ENCODE measurements at regions not wholly inside any gene's neighbourhood (a gene's known extent, or its start where the extent isn't known, plus 50 kb on each side); places are given as distances from the start of the nearest gene placed in this dataset.
"Not testable (repeated sequence)": the region's sequence is repeated elsewhere in the genome, so short reads cannot be mapped to it uniquely, and the experiment has no call there.

GRCh38 chr15:31221936-31222515, 104.6 kb upstream of the KLF13 start:
- DNase-seq = no peak

- DNase-seq = no peak
Observed at GRCh38 chr15:31222773-31223341, 103.8 kb upstream of the KLF13 start.

GRCh38 chr15:31223478-31224350, 102.9 kb upstream of the KLF13 start:
- DNase-seq = no peak

- DNase-seq = not testable (repeated sequence)
Observed at GRCh38 chr15:31224661-31225060, 102.0 kb upstream of the KLF13 start.

GRCh38 chr15:31225356-31225955, 101.2 kb upstream of the KLF13 start:
- no peak for DNase-seq

DNA sequence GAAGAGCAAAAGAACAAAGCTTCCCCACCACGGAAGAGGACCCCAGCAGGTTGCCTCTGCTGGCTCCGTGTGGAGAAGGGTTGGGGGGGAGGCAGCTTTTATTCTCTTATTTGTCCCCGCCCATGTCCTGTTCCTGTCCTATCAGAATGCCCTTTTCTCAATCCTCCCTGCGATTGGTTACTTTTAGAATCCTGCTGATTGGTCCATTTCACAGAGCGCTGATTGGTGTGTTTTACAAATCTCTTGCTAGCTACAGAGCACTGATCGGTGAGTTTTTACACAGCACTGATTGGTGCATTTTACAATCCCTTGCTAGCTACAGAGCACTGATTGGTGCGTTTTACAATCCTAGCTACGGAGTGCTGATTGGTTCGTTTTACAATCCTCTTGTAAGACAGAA, 100.6 kb upstream of the KLF13 start:
- DNase-seq = no peak

DNA sequence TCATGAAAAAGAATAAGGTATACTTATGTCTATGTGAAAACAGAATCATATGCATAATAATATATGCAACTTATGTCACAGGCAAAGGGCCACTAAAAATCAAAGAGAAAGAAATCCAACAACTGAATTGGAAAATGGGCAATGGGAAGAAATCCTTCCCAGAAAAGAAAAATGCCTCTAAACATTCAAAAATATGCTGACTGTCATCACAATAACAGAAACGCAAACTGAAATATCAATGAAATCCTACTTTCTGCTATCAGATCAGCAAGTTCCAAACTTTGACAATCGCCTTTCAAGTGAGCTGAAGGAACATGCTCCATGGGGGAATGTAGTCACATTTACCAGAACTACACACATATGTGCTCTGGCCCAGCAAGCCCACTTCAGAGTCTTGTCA, 99.4 kb upstream of the KLF13 start:
- DNase-seq = no peak

- DNase-seq = no peak
Observed at GRCh38 chr15:31228011-31228484, 98.6 kb upstream of the KLF13 start.

DNA sequence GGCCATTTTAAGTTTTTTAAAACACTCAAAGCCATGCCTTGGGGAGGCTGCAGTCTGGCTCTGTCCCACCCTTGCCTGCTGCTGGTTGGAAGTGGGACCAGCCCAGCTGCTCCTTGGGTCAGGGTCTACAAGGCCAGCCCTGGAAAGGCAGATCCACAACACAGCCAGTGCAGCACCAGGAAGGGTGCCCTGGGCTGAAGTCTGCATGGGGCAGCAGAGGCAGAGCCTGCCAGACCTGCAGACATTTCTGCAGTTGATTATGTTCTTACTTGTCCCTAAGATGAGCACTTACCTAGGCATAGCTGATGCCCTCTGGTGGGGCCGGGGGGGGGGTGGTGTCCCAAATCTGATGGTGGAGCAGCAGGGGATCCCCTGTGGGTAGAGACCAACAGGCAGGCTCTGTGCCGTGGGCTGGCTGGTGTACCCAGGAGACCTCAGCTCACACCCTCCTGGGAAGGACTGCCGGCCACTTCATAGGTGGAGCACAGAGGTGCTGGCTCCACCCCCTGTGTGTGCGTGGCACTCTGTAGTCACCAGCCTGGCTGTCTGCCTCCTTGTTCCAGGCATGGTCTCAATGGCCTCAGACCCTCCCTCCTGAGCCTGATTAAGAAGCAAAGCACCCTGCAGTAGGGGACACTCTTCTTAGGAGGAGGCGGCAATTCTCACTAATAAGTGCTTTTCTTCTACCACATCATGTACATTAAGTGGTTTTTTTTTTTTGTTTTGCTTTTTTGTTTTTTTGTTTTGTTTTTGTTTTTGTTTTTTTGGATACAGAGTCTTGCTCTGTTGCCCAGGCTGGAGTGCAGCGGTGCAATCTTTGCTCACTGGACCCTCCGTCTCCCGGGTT, 97.4 kb upstream of the KLF13 start:
- DNase-seq = no peak

GRCh38 chr15:31230630-31231485, 95.8 kb upstream of the KLF13 start:
- DNase-seq = no peak

DNA sequence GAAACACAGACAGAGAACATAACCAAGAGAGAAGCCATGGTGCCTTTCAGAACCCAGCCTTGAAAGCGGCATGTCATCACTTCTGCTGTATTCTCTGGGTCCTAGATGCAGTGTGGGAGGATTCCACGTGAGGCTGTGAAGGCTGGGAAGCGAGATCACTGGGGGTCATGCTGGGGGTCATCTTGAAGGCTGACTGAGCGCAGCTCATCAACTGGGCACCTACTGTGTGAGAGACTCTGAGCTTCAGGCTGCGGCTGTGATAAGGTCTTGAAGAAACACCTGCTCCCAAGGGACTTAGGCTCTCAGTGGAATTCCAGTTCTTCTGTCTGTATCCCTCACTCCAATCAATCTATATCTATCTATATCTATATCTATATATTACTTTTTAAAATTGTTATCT, 91.8 kb upstream of the KLF13 start:
- DNase-seq = no peak

DNA sequence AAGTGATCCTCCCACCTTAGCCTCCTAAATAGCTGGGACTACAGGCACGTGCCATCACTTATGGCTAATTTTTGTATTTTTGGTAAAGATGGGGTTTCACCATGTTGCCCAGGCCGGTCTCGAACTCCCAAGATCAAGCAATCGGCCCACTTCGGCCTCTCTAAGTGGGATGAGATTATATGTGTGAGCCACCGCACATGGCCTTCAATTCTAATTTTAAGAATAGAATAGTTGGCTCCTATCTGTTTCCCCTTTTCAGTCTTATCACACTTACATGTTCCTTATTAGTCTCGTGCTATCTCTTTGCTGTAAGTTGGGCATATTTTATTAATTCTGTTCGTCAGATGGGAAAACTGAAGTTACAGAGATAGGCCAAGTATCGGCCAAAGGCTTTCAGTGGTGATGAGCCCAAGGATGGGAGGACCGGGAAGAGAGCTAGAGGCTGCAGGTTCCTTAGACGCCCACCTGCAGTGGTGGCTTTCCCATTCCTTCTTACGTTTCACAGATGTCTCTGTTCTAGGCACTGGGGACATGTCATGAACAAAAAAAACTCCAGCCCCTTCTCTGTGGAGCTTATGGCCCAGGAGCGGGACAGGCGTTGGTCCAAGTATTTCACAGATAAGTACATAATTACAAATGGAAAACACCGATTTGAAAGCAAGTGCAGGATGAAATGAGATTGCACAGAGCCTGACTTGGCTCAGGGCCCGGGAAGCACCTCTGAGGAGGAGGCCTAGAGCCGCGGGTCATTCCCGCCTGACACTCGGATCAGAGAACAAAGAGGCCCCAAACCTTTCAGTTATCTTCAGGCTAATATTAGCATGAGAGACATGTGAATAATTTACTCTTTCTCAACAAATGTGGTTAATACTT, 91.1 kb upstream of the KLF13 start:
- no peak for DNase-seq

DNA sequence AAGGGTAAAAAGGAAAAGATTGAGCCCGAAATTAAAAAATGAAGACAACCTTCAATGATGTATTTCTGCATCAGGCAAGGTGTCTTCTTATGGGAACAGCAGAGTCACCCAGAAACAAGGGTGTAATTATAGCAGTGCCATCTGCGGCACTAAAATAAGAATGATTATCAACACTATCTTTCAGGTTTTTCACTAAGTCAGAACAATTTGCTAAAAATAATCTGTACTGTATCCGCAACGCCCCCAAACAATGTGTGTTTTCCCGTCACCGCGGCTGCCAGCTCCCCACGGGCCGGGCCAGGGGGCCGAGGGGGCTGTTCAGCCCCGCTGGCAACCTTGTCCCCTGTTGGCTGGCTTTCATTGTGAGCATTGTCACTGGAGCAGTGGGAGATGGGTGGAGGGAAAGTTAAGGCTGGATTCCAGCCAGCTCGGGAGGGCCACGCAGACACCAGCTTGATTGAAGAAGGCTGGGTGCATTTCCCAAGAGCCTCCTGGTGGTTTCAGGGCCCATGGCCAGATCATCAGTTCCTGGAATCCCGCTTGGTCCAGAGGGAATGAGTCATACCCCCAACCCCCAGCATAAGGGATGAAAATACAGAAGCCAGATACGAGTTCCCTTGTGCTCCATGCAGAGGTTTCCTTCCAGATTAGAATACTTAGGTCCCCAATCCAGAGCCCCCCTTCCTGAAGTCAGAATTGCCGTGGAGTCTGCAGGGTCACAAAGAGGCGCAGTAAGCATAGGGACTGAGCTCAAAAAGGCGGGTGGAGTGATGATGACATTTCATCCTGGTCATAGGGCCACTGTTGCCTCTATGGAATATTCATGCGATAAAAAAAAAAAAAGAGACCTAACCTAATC, 90.2 kb upstream of the KLF13 start:
- no peak for DNase-seq

GRCh38 chr15:31237043-31237324, 89.7 kb upstream of the KLF13 start:
- DNase-seq = no peak

GRCh38 chr15:31238906-31239305, 87.7 kb upstream of the KLF13 start:
- no peak for DNase-seq

- no peak for DNase-seq
Observed at GRCh38 chr15:31239409-31239808, 87.2 kb upstream of the KLF13 start.

GRCh38 chr15:31241888-31242522, 84.6 kb upstream of the KLF13 start:
- DNase-seq = no peak

- no peak for DNase-seq
Observed at GRCh38 chr15:31243895-31244294, 82.7 kb upstream of the KLF13 start.

- no peak for DNase-seq
Observed at GRCh38 chr15:31245135-31245689, 81.4 kb upstream of the KLF13 start.
